Retina (tissue), 1 donor: ENCODE measurements at regions not wholly inside any gene's neighbourhood (a gene's known extent, or its start where the extent isn't known, plus 50 kb on each side); places are given as distances from the start of the nearest gene placed in this dataset.

Experiments
- DNase-seq: peaks from one replicate; pipeline ENCODE4 v3.0.0-alpha.2; 2016

DNA sequence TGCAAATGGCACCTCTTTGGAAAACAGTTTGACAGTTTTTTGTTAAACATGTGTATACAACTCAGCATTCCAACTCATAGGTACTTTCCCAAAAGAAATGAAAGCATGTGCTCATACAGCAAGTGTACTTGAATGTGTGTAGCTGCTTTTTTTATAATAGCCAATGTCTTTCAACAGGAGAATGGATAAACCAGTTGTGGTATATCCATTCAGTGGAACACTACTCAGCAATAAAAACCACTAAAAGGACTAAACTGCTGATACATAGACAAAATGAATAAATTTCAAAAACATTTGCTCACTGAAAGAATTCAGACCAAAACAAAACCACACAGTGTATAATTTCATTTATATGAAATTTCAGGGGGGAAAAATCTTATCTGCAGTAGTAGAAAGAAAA, 267.3 kb downstream of the NR2F1-AS1 start:
- DNase-seq, result no peak

DNA sequence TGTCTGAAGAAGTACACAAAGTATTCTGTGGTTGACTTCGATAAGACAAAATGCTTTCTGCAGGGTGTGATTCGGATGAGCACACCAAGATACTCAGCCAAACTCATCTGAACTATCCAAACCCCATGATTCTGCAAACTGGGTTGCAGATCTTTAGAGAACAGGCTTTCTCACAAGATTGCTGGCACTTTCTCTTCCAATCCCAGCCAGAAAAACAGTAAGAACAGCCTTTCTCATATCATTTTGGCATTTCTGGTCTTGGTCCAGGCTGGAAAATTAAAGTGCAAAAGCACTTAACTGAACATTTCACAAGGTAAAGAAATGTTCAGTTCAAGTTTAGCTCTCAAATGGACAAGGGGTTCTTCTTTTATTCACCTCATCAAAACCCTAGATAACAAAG, 269.1 kb downstream of the NR2F1-AS1 start:
- DNase-seq, result no peak

DNA sequence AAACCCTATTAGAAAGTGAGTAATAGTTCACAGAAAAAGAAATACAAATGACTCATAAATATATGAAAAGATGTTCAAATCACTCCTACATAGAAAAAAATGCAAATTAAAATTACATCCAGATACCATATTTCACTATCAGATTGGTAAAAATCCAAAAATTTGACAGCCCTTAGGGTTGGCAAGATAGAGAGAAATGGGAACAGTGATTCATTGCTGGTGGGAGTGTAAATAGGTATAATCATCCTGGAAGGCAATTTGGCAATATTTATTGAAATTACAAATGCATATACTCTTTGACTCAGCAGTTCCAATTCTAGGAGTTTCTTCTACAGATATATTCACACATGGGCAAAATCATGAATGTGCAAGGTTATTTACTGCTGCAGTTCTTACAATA, 273.5 kb downstream of the NR2F1-AS1 start:
- DNase-seq, result no peak

DNA sequence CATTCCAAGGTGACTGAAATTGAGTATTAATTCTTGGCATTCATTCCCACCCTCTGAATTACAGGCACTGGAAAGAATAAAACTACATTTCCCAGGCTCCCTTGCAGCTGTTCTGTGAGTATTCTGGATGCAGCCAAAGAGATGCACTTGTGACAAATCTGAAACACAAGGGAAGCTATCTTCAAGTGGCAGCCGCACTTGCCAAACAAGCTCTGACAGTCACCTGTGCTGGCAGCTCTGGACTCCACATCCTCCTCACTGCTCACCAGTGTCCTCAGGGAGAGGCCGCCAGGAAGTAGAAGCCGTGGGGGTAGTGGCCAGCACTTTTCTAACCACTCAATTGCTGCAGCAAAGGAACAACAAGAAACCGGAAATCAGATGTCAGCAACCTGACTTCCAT, 275.0 kb downstream of the NR2F1-AS1 start:
- DNase-seq, result peak; percentile 37

DNA sequence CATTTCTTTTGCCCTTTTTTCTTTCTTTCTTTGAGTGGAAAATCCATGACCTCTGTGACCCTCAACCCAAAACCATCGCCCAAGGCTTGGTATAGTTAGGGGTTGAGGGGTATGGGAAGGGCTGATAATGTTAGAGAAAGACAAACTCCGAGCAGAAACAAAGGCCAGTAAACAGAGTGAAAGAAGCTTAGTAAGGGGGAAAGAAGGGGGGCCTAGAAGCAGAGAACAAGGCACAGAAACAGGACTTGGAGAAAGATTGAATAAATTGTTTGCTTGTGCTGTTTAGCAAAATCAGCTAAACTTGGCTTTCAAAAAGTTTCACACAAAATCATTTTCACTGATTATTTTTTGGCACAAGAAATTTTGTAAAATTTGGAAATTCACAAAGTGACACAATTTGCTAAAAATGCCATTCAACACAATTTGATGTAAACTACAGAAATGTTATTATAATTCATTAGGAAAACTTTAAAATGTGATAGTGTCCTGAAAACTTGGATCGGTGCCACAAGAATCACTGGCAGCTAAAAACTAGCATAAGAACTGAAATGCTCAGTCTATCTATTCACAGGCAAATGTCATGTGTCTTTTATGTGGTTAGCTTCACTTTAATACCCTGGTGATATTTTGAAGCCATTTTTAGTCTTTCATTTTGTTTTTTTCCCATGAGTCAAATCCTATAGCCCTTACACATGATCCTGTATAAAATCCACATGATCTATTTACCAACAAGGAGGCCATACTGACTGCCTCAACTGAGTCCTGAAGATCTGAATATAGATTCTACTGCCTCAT, 276.4 kb downstream of the NR2F1-AS1 start:
- peak; percentile 23 for DNase-seq

DNA sequence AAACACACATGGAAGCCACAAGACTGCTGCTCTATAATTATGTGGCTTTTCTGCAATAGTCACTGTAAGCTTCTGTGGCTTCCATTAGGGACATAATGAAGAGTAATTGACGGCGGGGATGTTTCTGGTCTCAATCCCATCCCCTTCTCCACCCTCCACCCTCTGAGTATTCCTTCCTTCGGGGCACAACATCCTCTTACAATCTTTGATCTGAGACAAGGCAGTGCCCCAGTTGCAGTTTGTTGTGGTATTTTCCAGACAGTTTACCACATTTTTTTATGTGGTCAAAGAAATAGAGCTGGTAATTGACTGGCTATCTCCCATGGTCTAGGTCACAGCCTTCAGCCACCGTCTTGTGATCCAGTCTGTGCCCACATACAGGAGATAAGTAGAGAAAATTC, 277.7 kb downstream of the NR2F1-AS1 start:
- peak; percentile 16 for DNase-seq

DNA sequence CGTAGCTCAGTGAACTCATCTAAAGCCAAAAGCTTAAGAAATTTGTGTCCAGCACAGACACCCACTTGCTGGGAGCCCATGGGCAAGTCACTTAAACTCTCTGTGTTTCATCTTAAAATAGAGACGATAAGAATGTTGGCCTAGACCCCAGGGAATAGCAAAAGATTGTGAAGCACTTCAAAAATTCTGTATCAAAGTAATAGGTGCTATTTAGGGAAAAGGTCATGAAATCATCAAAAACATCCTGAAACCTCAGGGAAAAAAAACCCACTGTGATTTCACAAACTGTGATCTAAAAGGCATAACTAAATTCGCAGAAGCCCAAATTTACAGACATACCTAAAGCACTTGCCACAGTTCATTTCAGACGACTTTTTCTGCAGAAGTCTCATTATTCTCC, 278.3 kb downstream of the NR2F1-AS1 start:
- no peak for DNase-seq

DNA sequence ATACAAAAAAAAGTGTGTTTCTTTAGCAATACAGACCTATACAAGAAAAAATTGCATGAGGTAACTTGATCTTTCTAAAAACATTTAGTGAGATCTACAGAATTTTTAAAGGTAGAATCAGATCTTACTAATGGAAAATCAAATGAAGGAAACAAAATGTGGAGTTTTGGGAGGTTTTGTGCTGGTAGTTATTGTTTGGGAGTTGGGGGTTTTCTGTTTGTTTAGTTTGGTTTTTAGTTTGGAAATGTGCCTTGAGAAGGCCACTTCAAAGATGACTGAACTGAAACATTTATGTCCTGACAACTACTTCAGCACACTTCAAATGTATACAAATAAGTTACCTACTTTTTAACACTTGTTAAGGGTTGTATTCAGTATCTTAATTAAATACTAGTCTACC, 280.1 kb downstream of the NR2F1-AS1 start:
- no peak for DNase-seq

DNA sequence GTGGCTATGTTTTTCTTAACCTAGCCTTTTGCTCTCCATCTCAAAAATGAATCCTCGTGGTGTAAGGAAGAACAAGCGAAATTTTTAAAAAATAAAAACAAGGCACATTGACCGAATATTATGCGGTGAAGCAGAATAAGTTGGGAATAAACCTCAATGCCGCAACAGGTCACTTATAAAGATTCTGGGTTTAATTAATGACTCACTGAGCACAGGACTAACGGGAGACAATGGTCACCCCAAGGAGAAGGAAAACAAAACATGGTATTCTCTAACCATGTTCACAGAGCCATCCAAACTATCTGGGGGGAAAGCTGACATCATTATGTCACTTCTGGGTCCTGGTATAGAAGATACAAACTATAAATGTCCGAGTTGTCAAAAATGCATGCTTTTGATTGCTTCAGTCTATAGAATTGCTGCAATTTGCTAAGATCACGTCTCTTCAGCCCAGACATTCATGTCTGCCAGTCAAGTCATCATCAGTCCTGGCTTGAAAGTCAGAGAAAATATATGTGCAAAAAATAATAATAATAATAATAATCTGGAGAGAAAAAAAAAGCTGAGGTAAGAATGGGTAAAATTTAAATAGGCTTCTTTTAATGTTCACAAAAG, 280.6 kb downstream of the NR2F1-AS1 start:
- DNase-seq, result no peak

DNA sequence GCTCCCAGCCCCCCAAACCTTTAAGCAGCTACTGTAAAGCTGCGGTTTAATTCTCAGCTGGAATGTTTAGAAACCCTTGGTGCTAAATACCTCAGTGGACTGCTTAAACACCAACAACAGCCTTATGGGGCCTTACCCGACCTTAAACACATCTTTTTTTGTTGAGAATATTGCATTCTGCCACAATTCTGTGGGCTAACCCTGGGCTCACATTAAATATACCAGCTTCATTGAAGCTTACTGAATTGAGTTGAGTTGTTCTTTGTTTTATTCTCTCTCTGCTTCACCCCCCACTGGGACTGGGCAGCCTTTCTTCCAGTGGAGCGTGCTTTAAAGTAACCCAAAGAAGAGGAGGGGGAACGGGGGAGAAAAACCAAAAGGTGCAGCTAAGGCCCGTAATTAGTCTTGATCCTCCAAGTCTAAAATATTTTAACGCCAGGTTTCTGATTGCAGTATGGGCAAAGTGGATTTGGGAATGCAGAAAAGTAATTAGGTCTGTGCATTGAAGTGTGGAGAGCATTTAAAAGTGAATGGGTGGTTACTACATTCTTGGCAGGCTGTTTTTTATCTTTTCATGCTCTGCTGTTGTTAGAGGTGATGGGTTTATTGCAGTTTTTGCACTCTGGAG, 281.2 kb downstream of the NR2F1-AS1 start:
- DNase-seq, result peak; percentile 83

DNA sequence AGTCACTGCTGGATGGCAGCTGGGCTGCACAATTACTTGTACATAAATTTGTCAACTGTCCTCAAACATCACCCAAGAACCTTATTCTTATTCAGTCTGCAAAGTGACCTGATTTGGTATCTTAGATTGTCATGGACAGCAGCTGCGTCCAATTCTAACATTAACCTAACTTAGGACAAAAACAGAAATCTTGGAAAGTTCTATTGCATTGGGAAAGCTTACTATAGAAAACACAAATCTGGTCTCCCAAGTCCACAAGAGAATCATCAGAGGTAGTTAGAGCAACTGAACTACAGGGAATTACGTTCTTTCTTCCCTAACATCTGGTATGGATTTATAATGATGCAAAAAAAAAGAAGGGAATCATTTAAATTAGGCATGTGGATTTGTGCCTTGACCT, 283.9 kb downstream of the NR2F1-AS1 start:
- no peak for DNase-seq

DNA sequence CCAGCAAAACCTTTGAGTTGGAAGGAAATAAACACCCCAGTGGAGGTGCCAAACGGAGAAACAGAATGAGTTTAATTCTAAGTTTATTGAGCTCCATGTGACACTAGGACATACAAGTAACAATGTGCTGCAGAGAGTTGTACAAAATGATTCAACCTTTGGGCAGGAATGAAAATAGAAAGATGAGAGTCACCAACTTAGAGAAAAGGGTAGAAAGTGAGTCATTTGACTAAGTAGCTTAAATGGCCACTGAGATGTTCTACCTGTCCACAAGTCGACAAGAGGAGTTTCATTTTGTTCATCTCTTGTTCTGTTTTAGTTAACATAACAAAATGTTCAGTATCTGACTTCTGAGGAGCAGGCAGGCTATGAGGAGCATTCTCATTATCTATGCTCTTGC, 284.7 kb downstream of the NR2F1-AS1 start:
- no peak for DNase-seq

DNA sequence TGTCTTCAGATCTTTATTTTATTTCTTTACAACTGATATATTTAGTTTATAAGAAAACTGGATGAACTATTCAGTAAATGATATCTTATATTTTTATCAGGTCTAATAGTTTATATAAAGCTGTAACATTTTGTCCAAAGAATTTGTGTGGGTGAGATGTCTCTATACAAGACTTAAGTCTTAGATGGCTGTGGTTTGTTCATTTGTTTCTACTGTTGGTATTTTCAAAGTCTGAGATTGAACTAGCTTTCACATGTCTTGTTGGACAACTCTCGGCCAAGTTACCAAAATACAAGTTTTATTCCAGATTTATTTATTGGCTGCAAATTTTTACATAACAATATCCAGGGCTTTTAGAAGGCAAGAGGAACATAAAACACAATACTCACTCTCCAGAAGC, 286.0 kb downstream of the NR2F1-AS1 start:
- DNase-seq, result no peak

DNA sequence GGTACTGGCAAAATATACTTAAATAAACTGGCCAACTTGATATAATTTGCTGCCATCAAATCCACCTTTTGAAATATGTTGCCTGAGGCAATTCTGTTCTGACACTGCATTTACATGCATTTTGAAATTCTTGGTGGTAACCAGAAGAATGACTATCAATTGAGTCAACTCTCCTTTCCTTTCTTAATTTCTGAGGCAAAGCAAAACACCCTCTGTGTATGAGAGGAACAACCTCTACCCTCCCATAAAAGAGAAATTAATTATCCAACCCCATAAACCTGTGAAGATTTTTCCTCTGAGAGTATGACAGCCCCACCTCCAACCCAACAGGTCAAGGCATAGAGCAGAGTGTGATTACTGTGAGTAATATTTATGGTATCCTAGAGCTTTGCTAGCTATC, 286.8 kb downstream of the NR2F1-AS1 start:
- DNase-seq, result no peak

DNA sequence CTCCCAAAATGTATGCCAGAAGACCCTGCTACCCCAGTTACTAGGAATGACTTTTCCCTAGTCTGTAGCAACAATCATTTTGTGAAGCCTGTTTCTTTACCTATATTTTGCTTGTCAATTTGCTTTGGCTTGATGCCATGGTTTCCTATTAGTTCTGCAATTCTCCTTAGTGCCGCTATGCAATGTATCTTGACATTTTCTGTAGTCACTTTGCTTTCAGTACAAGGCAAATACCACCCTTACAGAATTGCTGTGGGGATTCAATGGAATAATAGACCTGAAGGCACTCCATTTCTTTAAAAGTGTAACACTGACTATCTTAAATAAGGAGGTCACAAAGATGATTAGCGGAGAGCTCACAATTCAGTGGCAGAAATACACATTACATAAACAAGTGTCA, 291.1 kb downstream of the NR2F1-AS1 start:
- DNase-seq, result no peak

DNA sequence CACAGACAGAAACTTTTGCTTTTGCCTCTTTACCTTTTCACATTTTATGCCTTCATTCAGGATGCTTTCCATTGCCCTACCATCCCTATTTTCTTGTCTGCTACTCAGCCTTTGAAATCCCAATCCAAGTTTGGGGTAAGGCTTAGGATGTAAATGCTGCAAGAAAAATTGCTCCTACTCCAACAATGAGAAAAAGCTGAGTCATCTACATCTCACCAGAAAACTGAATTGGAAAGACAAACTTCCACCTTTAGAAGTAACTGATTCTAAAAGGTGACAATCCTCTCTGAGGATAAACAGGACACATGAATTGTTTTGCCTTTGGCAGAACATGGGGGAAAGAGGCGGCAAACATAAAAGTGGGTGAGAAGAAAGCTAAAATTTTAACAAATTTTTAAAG, 295.6 kb downstream of the NR2F1-AS1 start:
- DNase-seq, result no peak

DNA sequence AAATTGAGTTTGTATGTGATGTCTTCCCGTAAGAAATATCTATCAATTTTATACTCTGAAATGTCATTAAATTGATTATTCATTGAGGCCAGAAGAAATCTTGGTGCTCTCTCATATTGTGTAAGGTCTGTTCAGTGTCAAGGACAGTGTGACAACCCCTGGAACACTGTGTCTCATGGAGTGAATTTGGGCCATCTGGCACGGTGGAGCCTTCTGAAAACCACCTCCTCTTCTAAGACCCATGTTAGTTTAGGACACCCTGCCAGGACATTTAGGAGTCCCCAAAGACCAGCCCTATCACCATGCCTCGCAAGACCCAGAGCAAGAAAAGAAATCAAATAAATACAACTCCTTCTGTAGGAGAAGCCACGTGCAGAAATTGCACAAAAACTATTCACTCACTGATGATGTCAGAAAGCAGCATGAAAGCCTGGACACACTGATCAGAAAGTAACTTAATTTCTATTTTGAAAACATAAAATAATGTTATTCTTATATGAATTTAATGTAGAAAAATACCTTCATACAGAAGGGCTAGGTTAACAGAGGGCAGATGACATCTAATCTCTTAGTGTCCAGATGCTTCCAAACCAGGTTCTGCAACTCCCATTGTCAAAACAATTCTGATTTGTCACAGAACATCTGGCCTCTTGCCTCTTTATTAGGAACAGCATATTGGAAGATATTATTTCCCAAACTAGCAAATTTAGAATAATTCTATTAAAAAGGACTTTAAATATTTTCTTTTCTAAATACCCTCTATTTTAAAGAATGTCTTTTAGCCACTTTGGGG, 298.8 kb downstream of the NR2F1-AS1 start:
- DNase-seq, result no peak

DNA sequence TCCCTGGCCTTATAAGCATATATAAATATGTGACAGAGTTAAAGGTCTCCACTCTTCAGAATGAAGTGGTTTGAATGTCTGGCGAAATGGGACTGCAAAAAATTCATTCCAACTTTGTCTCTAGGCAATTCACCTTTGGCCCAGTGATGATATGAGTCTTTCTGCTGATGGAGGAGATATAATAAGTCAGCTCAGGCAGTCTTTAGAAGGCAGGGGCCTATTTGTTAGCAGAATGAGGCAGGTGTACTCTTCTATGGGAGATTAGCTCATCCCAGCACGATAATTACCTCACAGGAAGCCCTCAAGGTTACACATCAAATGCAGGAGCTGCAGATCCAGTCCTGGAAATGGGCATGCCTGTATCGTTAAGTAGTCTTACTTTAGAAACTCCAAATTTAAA, 300.5 kb downstream of the NR2F1-AS1 start:
- DNase-seq, result peak; percentile 19

DNA sequence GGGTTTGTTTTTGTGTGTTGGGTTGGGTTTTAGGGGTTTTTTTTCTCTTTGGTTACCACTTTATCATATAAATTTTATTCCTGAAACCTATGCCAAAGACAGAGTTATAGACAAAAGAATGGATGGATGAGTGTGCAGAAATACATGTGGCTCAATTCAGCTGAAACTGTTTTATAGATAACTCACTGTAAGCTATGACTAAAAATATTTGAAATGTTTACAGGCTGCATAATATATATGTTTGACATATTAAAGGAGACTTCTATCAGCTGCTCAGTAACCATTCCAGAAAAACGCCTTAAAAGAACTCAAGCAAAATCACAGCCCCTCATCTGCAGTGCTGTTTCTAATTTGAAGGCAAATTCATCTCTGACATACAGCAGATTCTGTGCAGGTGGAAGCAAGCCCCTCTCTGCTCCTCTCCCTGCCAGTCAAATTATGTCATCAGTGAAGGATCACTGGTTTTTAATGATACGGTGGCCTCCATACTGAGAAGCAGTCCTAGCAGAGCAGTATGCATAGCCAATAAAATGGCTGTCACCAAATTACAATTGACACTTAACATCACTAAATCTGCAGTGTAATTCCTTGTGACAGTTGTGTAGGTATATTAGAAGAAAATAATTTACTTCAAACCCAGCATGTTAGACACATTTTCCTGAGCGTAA, 301.6 kb downstream of the NR2F1-AS1 start:
- DNase-seq, result peak; percentile 67

DNA sequence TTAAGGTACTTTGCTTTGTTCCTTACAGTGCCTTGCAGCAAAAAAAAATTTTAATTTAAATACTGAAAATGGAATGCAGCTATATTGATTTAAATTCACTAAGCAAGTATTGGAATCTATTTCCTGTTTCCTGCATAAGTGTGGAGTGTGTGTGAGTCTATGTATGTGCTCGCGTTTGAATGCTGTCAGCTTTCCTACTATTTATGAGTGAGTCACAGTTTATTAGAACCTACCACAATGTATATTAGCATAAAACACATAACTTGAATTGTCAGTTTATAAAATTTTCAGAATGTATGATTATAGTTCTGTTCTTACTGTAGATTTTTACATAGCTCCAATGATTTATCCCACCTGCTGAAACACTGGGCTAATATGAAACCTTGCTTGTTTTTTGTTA, 302.1 kb downstream of the NR2F1-AS1 start:
- no peak for DNase-seq

DNA sequence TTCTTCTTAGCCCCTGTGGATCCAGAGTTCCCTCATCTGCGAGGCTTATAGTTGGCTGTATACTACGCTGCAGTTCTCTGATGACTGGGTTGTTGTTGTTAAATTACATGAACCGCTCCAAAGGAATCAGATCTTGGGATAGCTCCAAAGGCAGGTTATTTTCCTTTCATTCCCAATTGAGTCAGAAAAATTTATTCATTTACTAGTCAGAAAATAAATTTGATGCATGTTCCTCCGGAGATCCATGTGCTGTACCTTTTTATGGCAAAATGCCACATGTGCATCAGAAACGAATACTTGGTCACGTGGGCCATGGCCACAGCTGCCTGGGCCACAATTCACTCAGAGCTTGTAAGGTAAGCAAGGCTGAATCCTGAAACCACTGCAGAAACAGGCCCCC, 304.0 kb downstream of the NR2F1-AS1 start:
- DNase-seq, result no peak

DNA sequence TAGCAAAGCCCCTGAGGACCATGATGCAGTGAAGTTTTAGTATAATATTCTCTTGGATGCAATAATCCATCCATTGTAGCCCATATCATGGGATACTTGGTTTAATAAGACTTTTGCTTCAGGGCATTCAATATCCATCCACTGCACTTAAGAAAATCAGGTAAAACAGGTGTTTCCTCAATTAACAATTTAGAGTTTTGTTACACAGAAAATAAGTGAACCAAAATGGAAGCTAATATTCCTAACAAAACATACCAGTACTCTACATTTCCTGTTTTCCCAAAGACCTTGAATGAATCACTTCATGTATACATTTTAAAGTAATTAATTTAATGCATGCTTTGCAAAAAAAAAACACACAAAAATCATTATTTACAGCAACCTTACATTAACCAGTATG, 305.6 kb downstream of the NR2F1-AS1 start:
- DNase-seq, result no peak

DNA sequence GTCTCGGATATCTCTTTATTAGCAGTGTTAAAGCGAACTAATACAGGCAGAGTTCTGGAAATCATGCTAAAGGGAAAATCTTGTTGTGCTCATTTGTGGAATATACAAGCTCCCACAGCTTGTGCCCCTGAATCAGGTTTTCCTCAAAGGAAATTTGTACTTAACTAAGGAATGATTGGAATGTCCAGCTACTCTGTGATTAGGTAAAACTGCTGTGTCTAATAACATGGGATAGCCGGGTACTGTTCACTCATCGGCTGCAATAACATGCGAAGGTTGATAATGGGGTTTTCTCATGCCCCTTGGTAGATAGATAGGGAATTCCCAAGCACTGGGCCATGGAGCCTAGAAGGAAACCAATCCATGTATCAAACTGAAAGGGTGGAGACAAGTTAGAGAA, 306.7 kb downstream of the NR2F1-AS1 start:
- no peak for DNase-seq
